HEK293 (cell line): ENCODE measurements at regions not wholly inside any gene's neighbourhood (a gene's known extent, or its start where the extent isn't known, plus 50 kb on each side); places are given as distances from the start of the nearest gene placed in this dataset.

Experiments
- CTCF ChIA-PET: fragments of 350-600 bp; formaldehyde crosslinking; extraction: SDS; loops from one replicate; lab custom pipeline; 2021; ENCODE audit warnings: antibody characterized with exemption; lab: Yijun Ruan, JAX
- POLR2A ChIA-PET: fragments of 300-600 bp; formaldehyde crosslinking; extraction: SDS; loops from one replicate; lab custom pipeline; 2020; ENCODE audit warnings: antibody characterized with exemption, inconsistent platforms; lab: Yijun Ruan, JAX
- H3K27ac ChIP-seq: fragments of 200-500 bp; sonication (Bioruptor generic); 2 replicates; pipeline ENCODE4 v1.5.1; 2014; ENCODE audit warnings: low read depth, low read length, control low read depth, inconsistent platforms; ENCODE audit errors: extremely low read depth
- H3K36me3 ChIP-seq, 2 experiments: fragments of 200-500 bp in 1 of 2; sonication (Bioruptor generic) in 1 of 2; 1 replicate in 1 of 2; 2 replicates in 1 of 2; pipeline ENCODE4 v1.5.1; 2014 to 2017; ENCODE audit warnings: inconsistent platforms in 2 of 2, low read length in 2 of 2; ENCODE audit not compliant: control insufficient read depth in 2 of 2, insufficient read depth in 1 of 2
- H3K4me1 ChIP-seq: fragments of 200-500 bp; sonication (Bioruptor generic); 2 replicates; pipeline ENCODE4 v1.5.1; 2014; ENCODE audit warnings: mild to moderate bottlenecking, low read length, inconsistent platforms; ENCODE audit not compliant: control insufficient read depth, insufficient read depth
- H3K4me3 ChIP-seq: 2 replicates; pipeline ENCODE4 v1.5.1; 2011; ENCODE audit warnings: low read depth, mild to moderate bottlenecking, control low read depth, low read length, moderate library complexity
- H3K9me3 ChIP-seq: fragments of 200-500 bp; sonication (Bioruptor generic); 2 replicates; pipeline ENCODE4 v1.5.1; 2014; ENCODE audit warnings: low read depth, low read length, inconsistent platforms; ENCODE audit not compliant: control insufficient read depth, insufficient read depth
- BCL11A ChIP-seq: fragments of 450-650 bp; formaldehyde crosslinking; IDR thresholded peaks from 2 replicates; pipeline ENCODE4 v1.5.1; 2016; ENCODE audit warnings: low read depth, missing biosample characterization, missing genetic modification characterization
- MYNN ChIP-seq: fragments of 450-650 bp; formaldehyde crosslinking; IDR thresholded peaks from 2 replicates; pipeline ENCODE4 v1.5.1; 2016; ENCODE audit warnings: missing biosample characterization, missing genetic modification characterization, borderline replicate concordance
- SCRT1 ChIP-seq: fragments of 450-650 bp; formaldehyde crosslinking; IDR thresholded peaks from 2 replicates; pipeline ENCODE4 v1.5.1; 2016; ENCODE audit warnings: missing biosample characterization, missing genetic modification characterization, borderline replicate concordance
- TCF7L2 ChIP-seq: IDR thresholded peaks from 2 replicates; pipeline ENCODE4 v1.6.1; 2011; ENCODE audit warnings: low read depth, mild to moderate bottlenecking, inconsistent platforms, low read length, moderate library complexity, borderline replicate concordance
- YY1 ChIP-seq: fragments of 450-650 bp; formaldehyde crosslinking; IDR thresholded peaks from 2 replicates; pipeline ENCODE4 v1.5.1; 2018; ENCODE audit warnings: missing biosample characterization, missing genetic modification characterization
- ZEB2 ChIP-seq: fragments of 450-650 bp; formaldehyde crosslinking; IDR thresholded peaks from 2 replicates; pipeline ENCODE4 v1.5.1; 2016; ENCODE audit warnings: missing biosample characterization, missing genetic modification characterization
- ZNF174 ChIP-seq: fragments of 450-650 bp; formaldehyde crosslinking; IDR thresholded peaks from 2 replicates; pipeline ENCODE4 v1.5.0; 2017; ENCODE audit warnings: missing biosample characterization, mild to moderate bottlenecking, missing genetic modification characterization
- ZNF223 ChIP-seq: fragments of 450-650 bp; formaldehyde crosslinking; IDR thresholded peaks from 2 replicates; pipeline ENCODE4 v1.5.1; 2016; ENCODE audit warnings: missing biosample characterization, missing genetic modification characterization
- ZNF341 ChIP-seq: fragments of 450-650 bp; formaldehyde crosslinking; IDR thresholded peaks from 2 replicates; pipeline ENCODE4; 2016; ENCODE audit warnings: low read depth, missing biosample characterization, missing genetic modification characterization
- ZNF433 ChIP-seq: fragments of 450-650 bp; formaldehyde crosslinking; IDR thresholded peaks from 2 replicates; pipeline ENCODE4 v1.5.1; 2016; ENCODE audit warnings: missing biosample characterization, missing genetic modification characterization, low read depth
- ZNF521 ChIP-seq: fragments of 450-650 bp; formaldehyde crosslinking; IDR thresholded peaks from 2 replicates; pipeline ENCODE4 v1.5.1; 2017; ENCODE audit warnings: missing biosample characterization, mild to moderate bottlenecking, missing genetic modification characterization
- ZNF585B ChIP-seq: fragments of 450-650 bp; formaldehyde crosslinking; IDR thresholded peaks from 2 replicates; pipeline ENCODE4 v1.5.1; 2016; ENCODE audit warnings: missing biosample characterization, missing genetic modification characterization
- ZNF610 ChIP-seq: fragments of 450-650 bp; formaldehyde crosslinking; IDR thresholded peaks from 2 replicates; pipeline ENCODE4 v1.5.1; 2016; ENCODE audit warnings: missing biosample characterization, missing genetic modification characterization, borderline replicate concordance
- ZNF621 ChIP-seq: fragments of 450-650 bp; formaldehyde crosslinking; IDR thresholded peaks from 2 replicates; pipeline ENCODE4 v1.5.1; 2017; ENCODE audit warnings: missing biosample characterization, missing genetic modification characterization
- TF ChIP-seq, protein P1 (sequence below): fragments of 450-650 bp; formaldehyde crosslinking; IDR thresholded peaks from 2 replicates; pipeline ENCODE4 v1.5.1; 2017; ENCODE audit warnings: missing biosample characterization, missing genetic modification characterization
- TF ChIP-seq, protein P2 (sequence below): fragments of 450-650 bp; formaldehyde crosslinking; IDR thresholded peaks from 2 replicates; pipeline ENCODE4 v1.5.1; 2016; ENCODE audit warnings: missing biosample characterization, missing genetic modification characterization
- TF ChIP-seq, protein P3 (sequence below): fragments of 450-650 bp; formaldehyde crosslinking; IDR thresholded peaks from 2 replicates; pipeline ENCODE4 v1.5.1; 2016; ENCODE audit warnings: missing biosample characterization, missing genetic modification characterization, low read depth
- TF ChIP-seq, protein P4 (sequence below): fragments of 450-650 bp; formaldehyde crosslinking; IDR thresholded peaks from 2 replicates; pipeline ENCODE4 v1.5.1; 2016; ENCODE audit warnings: missing biosample characterization, missing genetic modification characterization
- TF ChIP-seq, protein P5 (sequence below): fragments of 450-650 bp; formaldehyde crosslinking; IDR thresholded peaks from 2 replicates; pipeline ENCODE4; 2016; ENCODE audit warnings: missing biosample characterization, missing genetic modification characterization

DNA sequence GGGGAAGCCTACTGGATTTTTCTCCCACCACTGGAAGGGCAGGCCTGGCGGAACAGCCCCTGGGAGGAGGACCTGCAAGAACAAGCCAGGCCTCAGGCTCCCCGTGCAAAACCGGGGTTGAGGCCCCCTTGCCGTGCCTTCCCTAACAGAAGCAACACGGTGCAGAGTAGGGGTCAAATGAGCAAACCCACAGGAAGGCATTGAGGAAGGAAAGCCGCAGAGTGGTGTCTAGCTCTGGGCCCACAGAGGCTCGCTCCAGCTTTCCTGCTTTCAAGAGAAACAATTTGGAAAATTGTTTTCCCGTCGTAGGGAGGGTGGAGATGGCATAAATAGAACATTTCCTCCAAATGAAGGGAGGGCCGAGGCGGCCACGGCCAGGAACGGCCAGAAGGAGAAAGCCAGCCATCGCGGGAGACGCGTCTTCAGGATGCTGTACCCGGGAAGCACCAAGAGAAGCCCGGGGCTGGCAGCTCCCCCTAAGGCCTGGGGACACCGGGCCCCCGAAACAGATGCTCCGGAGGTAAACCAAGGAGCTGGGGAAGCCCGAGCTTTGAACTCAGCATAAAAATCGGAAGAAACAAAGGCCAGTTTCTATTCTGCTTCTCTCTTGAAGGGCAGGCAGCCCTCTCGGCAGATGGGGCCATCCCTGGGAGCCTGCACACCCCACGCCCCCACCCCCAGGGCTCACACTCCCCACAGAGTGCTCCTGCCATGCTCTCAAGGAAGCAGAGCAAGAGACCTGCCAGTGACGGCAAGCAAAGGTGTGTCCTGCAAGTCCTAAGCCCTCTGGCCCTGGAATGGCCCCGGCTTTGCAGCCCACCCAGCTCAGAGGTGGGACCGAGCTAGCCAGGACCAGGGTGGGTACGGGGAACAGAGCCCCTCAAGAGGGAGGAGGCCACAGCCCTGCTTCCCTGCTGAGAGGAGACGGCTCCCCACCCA lies 92.0 kb downstream of the RBFOX3 start:
- POLR2A ChIA-PET, result interaction anchor here (1.5 kb wide), 1 partner anchor 8 kb away, joined by 3 read pairs; no protein-coding TSS in a partner anchor

DNA sequence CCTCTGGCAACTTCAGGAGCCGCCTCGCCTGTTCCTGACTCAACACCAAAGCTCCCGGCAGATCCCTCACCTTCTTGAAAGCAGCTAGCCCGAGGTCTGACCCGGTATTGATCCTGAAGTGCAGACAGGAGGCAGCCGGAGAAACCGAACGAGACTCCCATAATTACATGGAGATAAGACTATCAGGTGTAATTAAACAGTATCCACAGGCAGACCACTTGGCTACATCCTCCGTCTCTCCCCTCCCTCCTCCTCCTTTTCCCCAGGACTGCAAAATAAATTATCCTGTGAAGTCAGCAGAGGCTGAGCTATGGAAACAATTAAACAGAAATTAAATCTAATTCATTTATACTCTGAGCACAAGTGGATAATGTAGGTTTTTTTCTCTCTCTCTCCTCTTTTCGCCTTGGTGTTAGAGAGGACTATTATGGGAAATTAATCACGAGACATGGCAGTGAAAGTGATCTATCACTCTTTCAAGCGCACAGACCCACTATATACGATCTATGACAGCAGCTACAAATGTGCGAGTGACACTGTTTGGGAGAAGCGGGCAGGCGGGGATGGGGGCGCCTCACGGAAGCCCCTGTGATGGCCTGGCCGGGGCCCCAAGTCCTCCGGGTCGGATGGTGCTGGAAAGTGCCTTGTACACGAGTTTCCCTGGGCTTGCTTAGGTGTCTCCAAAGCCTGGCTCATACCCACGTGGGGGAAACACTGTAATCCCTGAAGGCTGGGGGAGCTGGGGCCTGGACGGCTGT lies 92.8 kb downstream of the RBFOX3 start:
- no peaks in the 10 kb centered on the region for H3K4me1 ChIP-seq
- CTCF ChIA-PET, result interaction anchor here (1.4 to 1.6 kb wide), 2 partner anchors 9 to 141 kb away, joined by 3 read pairs; no protein-coding TSS in a partner anchor
- TF ChIP-seq ZNF174 (tag by site-specific recombination) (no peak), ZNF223 (tag by site-specific recombination) (no peak), ZNF610 (tag by site-specific recombination) (no peak), ZEB2 (no peak), MYNN (no peak), SCRT1 (tag by site-specific recombination) (no peak)
- TF ChIP-seq, protein P1, sequence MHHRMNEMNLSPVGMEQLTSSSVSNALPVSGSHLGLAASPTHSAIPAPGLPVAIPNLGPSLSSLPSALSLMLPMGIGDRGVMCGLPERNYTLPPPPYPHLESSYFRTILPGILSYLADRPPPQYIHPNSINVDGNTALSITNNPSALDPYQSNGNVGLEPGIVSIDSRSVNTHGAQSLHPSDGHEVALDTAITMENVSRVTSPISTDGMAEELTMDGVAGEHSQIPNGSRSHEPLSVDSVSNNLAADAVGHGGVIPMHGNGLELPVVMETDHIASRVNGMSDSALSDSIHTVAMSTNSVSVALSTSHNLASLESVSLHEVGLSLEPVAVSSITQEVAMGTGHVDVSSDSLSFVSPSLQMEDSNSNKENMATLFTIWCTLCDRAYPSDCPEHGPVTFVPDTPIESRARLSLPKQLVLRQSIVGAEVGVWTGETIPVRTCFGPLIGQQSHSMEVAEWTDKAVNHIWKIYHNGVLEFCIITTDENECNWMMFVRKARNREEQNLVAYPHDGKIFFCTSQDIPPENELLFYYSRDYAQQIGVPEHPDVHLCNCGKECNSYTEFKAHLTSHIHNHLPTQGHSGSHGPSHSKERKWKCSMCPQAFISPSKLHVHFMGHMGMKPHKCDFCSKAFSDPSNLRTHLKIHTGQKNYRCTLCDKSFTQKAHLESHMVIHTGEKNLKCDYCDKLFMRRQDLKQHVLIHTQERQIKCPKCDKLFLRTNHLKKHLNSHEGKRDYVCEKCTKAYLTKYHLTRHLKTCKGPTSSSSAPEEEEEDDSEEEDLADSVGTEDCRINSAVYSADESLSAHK (tag by site-specific recombination), result no peak
- TF ChIP-seq, protein P2, sequence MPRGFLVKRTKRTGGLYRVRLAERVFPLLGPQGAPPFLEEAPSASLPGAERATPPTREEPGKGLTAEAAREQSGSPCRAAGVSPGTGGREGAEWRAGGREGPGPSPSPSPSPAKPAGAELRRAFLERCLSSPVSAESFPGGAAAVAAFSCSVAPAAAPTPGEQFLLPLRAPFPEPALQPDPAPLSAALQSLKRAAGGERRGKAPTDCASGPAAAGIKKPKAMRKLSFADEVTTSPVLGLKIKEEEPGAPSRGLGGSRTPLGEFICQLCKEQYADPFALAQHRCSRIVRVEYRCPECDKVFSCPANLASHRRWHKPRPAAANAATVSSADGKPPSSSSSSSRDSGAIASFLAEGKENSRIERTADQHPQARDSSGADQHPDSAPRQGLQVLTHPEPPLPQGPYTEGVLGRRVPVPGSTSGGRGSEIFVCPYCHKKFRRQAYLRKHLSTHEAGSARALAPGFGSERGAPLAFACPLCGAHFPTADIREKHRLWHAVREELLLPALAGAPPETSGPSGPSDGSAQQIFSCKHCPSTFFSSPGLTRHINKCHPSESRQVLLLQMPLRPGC (tag by site-specific recombination), result no peak
- TF ChIP-seq, protein P3, sequence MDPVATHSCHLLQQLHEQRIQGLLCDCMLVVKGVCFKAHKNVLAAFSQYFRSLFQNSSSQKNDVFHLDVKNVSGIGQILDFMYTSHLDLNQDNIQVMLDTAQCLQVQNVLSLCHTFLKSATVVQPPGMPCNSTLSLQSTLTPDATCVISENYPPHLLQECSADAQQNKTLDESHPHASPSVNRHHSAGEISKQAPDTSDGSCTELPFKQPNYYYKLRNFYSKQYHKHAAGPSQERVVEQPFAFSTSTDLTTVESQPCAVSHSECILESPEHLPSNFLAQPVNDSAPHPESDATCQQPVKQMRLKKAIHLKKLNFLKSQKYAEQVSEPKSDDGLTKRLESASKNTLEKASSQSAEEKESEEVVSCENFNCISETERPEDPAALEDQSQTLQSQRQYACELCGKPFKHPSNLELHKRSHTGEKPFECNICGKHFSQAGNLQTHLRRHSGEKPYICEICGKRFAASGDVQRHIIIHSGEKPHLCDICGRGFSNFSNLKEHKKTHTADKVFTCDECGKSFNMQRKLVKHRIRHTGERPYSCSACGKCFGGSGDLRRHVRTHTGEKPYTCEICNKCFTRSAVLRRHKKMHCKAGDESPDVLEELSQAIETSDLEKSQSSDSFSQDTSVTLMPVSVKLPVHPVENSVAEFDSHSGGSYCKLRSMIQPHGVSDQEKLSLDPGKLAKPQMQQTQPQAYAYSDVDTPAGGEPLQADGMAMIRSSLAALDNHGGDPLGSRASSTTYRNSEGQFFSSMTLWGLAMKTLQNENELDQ (tag by site-specific recombination), result no peak
- TF ChIP-seq, all 188 proteins: peak for 0
- H3K4me3 ChIP-seq, result no peak overlapping the region
- H3K36me3 ChIP-seq, result no peaks in the 10 kb centered on the region
- H3K27ac ChIP-seq, result no peak overlapping the region
- POLR2A ChIA-PET, result interaction anchor here (1.5 kb wide), 1 partner anchor 9 kb away, joined by 3 read pairs; no protein-coding TSS in a partner anchor
- no peaks in the 10 kb centered on the region for H3K9me3 ChIP-seq

More for the DNA sequence above, 92.0 kb downstream of the RBFOX3 start:
- CTCF ChIA-PET, result interaction anchor here (1.4 to 1.6 kb wide), 2 partner anchors 9 to 140 kb away, joined by 3 read pairs; no protein-coding TSS in a partner anchor
- H3K9me3 ChIP-seq, result no peaks in the 10 kb centered on the region
- no peaks in the 10 kb centered on the region for H3K36me3 ChIP-seq
- no peaks in the 10 kb centered on the region for H3K4me1 ChIP-seq
- TF ChIP-seq, protein P4, sequence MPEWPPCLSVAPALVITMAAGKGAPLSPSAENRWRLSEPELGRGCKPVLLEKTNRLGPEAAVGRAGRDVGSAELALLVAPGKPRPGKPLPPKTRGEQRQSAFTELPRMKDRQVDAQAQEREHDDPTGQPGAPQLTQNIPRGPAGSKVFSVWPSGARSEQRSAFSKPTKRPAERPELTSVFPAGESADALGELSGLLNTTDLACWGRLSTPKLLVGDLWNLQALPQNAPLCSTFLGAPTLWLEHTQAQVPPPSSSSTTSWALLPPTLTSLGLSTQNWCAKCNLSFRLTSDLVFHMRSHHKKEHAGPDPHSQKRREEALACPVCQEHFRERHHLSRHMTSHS, result no peak
- no peak for TF ChIP-seq ZNF585B (tag by site-specific recombination)
- no peak for TF ChIP-seq ZNF341 (tag by site-specific recombination)
- TF ChIP-seq ZNF610 (tag by site-specific recombination), result no peak
- TF ChIP-seq BCL11A (tag by site-specific recombination), result no peak
- TF ChIP-seq YY1 (tag by site-specific recombination), result no peak
- no peak for TF ChIP-seq ZNF433 (tag by site-specific recombination)
- TF ChIP-seq, protein P5, sequence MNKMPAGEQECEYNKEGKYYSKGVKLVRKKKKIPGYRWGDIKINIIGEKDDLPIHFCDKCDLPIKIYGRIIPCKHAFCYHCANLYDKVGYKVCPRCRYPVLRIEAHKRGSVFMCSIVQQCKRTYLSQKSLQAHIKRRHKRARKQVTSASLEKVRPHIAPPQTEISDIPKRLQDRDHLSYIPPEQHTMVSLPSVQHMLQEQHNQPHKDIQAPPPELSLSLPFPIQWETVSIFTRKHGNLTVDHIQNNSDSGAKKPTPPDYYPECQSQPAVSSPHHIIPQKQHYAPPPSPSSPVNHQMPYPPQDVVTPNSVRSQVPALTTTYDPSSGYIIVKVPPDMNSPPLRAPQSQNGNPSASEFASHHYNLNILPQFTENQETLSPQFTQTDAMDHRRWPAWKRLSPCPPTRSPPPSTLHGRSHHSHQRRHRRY (tag by site-specific recombination), result no peak
- no peak for TF ChIP-seq ZNF521 (tag by site-specific recombination)
- TF ChIP-seq ZNF621 (tag by site-specific recombination), result no peak
- TF ChIP-seq TCF7L2, result no peak
- H3K27ac ChIP-seq, result no peak overlapping the region
- no peak overlapping the region for H3K4me3 ChIP-seq
